ENCODE measurements at regions not wholly inside any gene's neighbourhood (a gene's known extent, or its start where the extent isn't known, plus 50 kb on each side); places are given as distances from the start of the nearest gene placed in this dataset.

GRCh38 chrX:121259170-121259569 is 211.8 kb downstream of the GLUD2 start:
- DNase-seq (ENCODE audit: low spot score): no peak
- intact Hi-C loops (cut with DNase I): no loop called here

- intact Hi-C loops (cut with DNase I): no loop called here
- no peak for DNase-seq (ENCODE audit: low spot score)
These were observed 213.3 kb downstream of the GLUD2 start for GRCh38 chrX:121260596-121261240.

- intact Hi-C loops (cut with DNase I): no loop called here
- no peak for DNase-seq (ENCODE audit: low spot score)
These were observed 236.5 kb downstream of the GLUD2 start for GRCh38 chrX:121283921-121284320.

- no peak for DNase-seq (ENCODE audit: low spot score)
- intact Hi-C loops (cut with DNase I): no loop called here
These were observed 251.1 kb downstream of the GLUD2 start for GRCh38 chrX:121298499-121298898.

- intact Hi-C loops (cut with DNase I): no loop called here
These were observed 253.9 kb downstream of the GLUD2 start for GRCh38 chrX:121301356-121301755.

GRCh38 chrX:121301822-121302221 is 254.4 kb downstream of the GLUD2 start:
- DNase-seq (ENCODE audit: low spot score): no peak
- intact Hi-C loops (cut with DNase I): no loop called here

More at GRCh38 chrX:121301356-121301755, 253.9 kb downstream of the GLUD2 start:
- DNase-seq (ENCODE audit: low spot score): no peak

- intact Hi-C loops (cut with DNase I): no loop called here
- no peak for DNase-seq (ENCODE audit: low spot score)
These were observed 260.0 kb downstream of the GLUD2 start for GRCh38 chrX:121307449-121307848.

GRCh38 chrX:121308276-121308805 is 260.9 kb downstream of the GLUD2 start:
- no peak for DNase-seq (ENCODE audit: low spot score)
- intact Hi-C loops (cut with DNase I): no loop called here

GRCh38 chrX:121310820-121311219 is 263.4 kb downstream of the GLUD2 start:
- DNase-seq (ENCODE audit: low spot score): no peak
- intact Hi-C loops (cut with DNase I): no loop called here

GRCh38 chrX:121320441-121320840 is 273.0 kb downstream of the GLUD2 start:
- intact Hi-C loops (cut with DNase I): no loop called here

GRCh38 chrX:121322159-121322558 is 274.7 kb downstream of the GLUD2 start:
- DNase-seq (ENCODE audit: low spot score): no peak
- intact Hi-C loops (cut with DNase I): no loop called here

More at GRCh38 chrX:121320441-121320840, 273.0 kb downstream of the GLUD2 start:
- no peak for DNase-seq (ENCODE audit: low spot score)

- intact Hi-C loops (cut with DNase I): no loop called here
- DNase-seq (ENCODE audit: low spot score): no peak
These were observed 275.9 kb downstream of the GLUD2 start for GRCh38 chrX:121323337-121323736.

- no peak for DNase-seq (ENCODE audit: low spot score)
- intact Hi-C loops (cut with DNase I): no loop called here
These were observed 286.5 kb downstream of the GLUD2 start for GRCh38 chrX:121333942-121334341.

- DNase-seq (ENCODE audit: low spot score): no peak
- intact Hi-C loops (cut with DNase I): no loop called here
These were observed 289.5 kb downstream of the GLUD2 start for GRCh38 chrX:121336831-121337421.

GRCh38 chrX:121337816-121338215 is 290.4 kb downstream of the GLUD2 start:
- intact Hi-C loops (cut with DNase I): no loop called here
- no peak for DNase-seq (ENCODE audit: low spot score)

- intact Hi-C loops (cut with DNase I): no loop called here
These were observed 301.9 kb downstream of the GLUD2 start for GRCh38 chrX:121349263-121349662.

GRCh38 chrX:121356139-121356849 is 308.9 kb downstream of the GLUD2 start:
- intact Hi-C loops (cut with DNase I): no loop called here
- no peak for DNase-seq (ENCODE audit: low spot score)

More at GRCh38 chrX:121349263-121349662, 301.9 kb downstream of the GLUD2 start:
- DNase-seq (ENCODE audit: low spot score): no peak

- DNase-seq (ENCODE audit: low spot score): no peak
- intact Hi-C loops (cut with DNase I): no loop called here
These were observed 309.4 kb downstream of the GLUD2 start for GRCh38 chrX:121356850-121357171.

- no peak for DNase-seq (ENCODE audit: low spot score)
- intact Hi-C loops (cut with DNase I): no loop called here
These were observed 312.9 kb downstream of the GLUD2 start for GRCh38 chrX:121360280-121360679.

- intact Hi-C loops (cut with DNase I): no loop called here
- no peak for DNase-seq (ENCODE audit: low spot score)
These were observed 318.3 kb downstream of the GLUD2 start for GRCh38 chrX:121365572-121366161.
